ENCODE measurements at regions not wholly inside any gene's neighbourhood (a gene's known extent, or its start where the extent isn't known, plus 50 kb on each side); places are given as distances from the start of the nearest gene placed in this dataset.

- peak in 1 of 6 experiments; percentile 14 for TF ChIP-seq CTCF (IDR thresholded peaks at IDR 0.05)
- TF ChIP-seq POLR2A (IDR thresholded peaks at IDR 0.05), result peak in 1 of 2 donors; percentile 3
- DNase-seq, result peak; percentile 63 to 77
- no peaks in the 10 kb centered on the region for H3K27me3 ChIP-seq
- WGBS, 2 donors, result 29 to 30% methylated on average over 13 of the region's 13 CpGs
- H3K27ac ChIP-seq, result peak overlapping the region in 2 of 3 donors; percentile 29 to 62
- peaks cover 5 to 30% of the 10 kb centered on the region in 2 donors for H3K4me1 ChIP-seq
- H3K36me3 ChIP-seq, result no peaks in the 10 kb centered on the region
- H3K4me3 ChIP-seq (replicated peaks in 1 of 3), result no peak overlapping the region
- intact Hi-C loops (cut with DNase I), result no loop called here
- no peaks in the 10 kb centered on the region for H3K9me3 ChIP-seq
These were observed 275.1 kb downstream of the CDC5L start for GRCh38 chr6:44662461-44663121.

GRCh38 chr6:44663860-44664634, 276.5 kb downstream of the CDC5L start:
- Histone ChIP-seq H3K4me1 (peaks cover 9 to 30% of the 10 kb centered on the region in 2 donors), H3K27me3 (no peaks in the 10 kb centered on the region), H3K4me3 (replicated peaks in 1 of 3) (no peak overlapping the region), H3K36me3 (no peaks in the 10 kb centered on the region), H3K9me3 (no peaks in the 10 kb centered on the region), H3K27ac (peak overlapping the region in 1 of 3 donors; percentile 29)
- 85 to 86% methylated on average over 10 of the region's 10 CpGs for WGBS, 2 donors
- no peak for DNase-seq
- no peak for TF ChIP-seq CTCF (IDR thresholded peaks at IDR 0.05)
- TF ChIP-seq POLR2A (IDR thresholded peaks at IDR 0.05), result no peak
- intact Hi-C loops (cut with DNase I), result no loop called here

GRCh38 chr6:44664716-44665115, 277.2 kb downstream of the CDC5L start:
- Histone ChIP-seq H3K4me3 (replicated peaks in 1 of 3) (no peak overlapping the region), H3K4me1 (peaks cover 9 to 30% of the 10 kb centered on the region in 2 donors), H3K27ac (no peak overlapping the region), H3K27me3 (no peaks in the 10 kb centered on the region), H3K9me3 (no peaks in the 10 kb centered on the region), H3K36me3 (no peaks in the 10 kb centered on the region)
- TF ChIP-seq POLR2A (IDR thresholded peaks at IDR 0.05) (no peak), CTCF (IDR thresholded peaks at IDR 0.05) (no peak)
- no peak for DNase-seq
- intact Hi-C loops (cut with DNase I), result no loop called here
- WGBS, 2 donors, result 62 to 71% methylated on average over 4 of the region's 4 CpGs

GRCh38 chr6:44665143-44665542, 277.6 kb downstream of the CDC5L start:
- intact Hi-C loops (cut with DNase I), result no loop called here
- no peaks in the 10 kb centered on the region for H3K27me3 ChIP-seq
- H3K27ac ChIP-seq, result no peak overlapping the region
- 93 to 100% methylated on average over 1 to 3 of the region's 3 CpGs for WGBS, 2 donors
- no peak for DNase-seq
- H3K4me3 ChIP-seq (replicated peaks in 1 of 3), result no peak overlapping the region
- no peaks in the 10 kb centered on the region for H3K36me3 ChIP-seq
- peaks cover 9 to 30% of the 10 kb centered on the region in 2 donors for H3K4me1 ChIP-seq
- TF ChIP-seq CTCF (IDR thresholded peaks at IDR 0.05) (no peak), POLR2A (IDR thresholded peaks at IDR 0.05) (no peak)
- H3K9me3 ChIP-seq, result no peaks in the 10 kb centered on the region

GRCh38 chr6:44665683-44666082, 278.2 kb downstream of the CDC5L start:
- WGBS, 2 donors, result 92 to 95% methylated on average over 9 of the region's 9 CpGs
- Histone ChIP-seq H3K27me3 (no peaks in the 10 kb centered on the region), H3K36me3 (no peaks in the 10 kb centered on the region), H3K4me3 (replicated peaks in 1 of 3) (no peak overlapping the region), H3K9me3 (no peaks in the 10 kb centered on the region), H3K4me1 (peaks cover 9 to 30% of the 10 kb centered on the region in 2 donors), H3K27ac (no peak overlapping the region)
- TF ChIP-seq POLR2A (IDR thresholded peaks at IDR 0.05) (no peak), CTCF (IDR thresholded peaks at IDR 0.05) (no peak)
- intact Hi-C loops (cut with DNase I), result no loop called here
- DNase-seq, result no peak
